Cerebellar cortex (tissue), 1 donor: ENCODE measurements at regions not wholly inside any gene's neighbourhood (a gene's known extent, or its start where the extent isn't known, plus 50 kb on each side); places are given as distances from the start of the nearest gene placed in this dataset.

Source experiments
- DNase-seq: peaks from one replicate; pipeline ENCODE4 v3.0.0-alpha.2; 2015; ENCODE audit warnings: low spot score

DNA sequence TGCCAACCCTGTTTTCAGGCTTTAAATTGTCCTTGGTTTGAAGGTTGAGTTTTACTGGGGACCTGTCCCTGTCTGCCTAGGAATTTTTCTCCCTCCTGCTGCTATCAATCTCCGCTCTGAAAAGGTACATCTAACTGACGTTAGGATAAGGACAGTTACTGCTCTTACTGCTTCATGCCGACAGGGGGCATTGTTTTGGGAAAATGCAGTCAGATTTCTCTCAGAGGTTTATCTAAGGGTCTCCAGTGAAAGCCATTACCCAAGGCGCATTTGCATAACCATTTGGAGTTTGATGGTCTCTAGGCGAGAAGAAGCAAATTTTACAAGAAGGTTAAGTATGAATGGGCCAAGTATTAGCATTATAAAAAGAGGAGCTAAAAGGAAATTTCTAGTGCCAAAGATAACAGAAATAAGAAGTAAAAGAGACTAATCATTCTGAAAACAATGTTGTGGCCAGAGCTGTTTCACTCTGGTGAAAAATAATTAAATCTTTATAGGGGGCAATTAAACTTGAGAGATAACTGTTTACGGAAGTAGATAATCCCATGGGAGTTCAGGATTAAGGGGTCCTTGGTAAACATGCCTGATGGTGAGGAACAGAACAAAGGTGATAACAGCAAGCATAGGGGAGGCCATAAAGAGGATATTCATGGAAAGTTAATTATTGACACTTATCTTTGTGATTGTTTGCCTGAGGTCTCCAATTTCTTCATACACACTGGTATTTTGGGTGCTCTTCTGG lies 605.0 kb downstream of the MTRR start:
- no peak for DNase-seq

DNA sequence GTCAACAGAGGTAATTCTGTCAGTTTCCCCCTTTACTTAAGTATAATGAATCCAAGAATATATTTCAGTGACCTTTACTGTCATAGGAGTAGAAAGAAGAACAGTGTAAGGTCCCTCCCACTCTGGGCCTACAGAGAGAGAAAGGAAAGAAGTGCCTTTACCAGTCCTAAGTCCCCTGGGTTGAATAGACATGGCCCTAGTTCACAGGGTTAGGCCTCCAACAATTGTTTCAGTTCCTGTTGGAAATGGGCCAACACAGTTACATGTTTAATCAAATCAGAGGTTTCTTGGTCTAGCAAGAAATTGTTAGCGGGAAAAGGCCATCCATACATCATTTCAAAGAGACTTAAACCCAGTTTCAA lies 605.6 kb downstream of the MTRR start:
- DNase-seq: no peak

GRCh38 chr5:8478326-8478725 lies 609.4 kb downstream of the MTRR start:
- no peak for DNase-seq

DNA sequence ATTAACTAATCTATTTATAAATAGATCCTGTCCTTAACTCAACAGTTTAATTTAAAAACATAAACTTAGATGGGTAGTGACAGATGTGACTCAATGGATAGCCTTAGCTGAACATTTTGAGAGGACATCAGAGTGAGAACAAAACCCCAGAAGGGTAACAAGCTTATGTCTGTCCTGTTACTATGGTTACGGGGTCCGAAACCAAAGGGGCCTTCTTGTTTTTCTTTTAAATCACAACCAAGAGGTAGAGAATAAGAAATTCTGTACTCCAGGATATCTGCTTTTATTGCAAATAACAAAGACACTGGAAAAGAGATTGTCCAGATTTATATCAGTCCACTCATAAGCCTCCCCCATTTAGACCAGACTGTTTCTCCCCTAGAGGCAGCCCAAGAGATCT lies 612.1 kb downstream of the MTRR start:
- DNase-seq: no peak

GRCh38 chr5:8491254-8491653 lies 622.3 kb downstream of the MTRR start:
- no peak for DNase-seq

- no peak for DNase-seq
Measured at GRCh38 chr5:8493176-8493575, 624.2 kb downstream of the MTRR start.

GRCh38 chr5:8500426-8500825 lies 631.5 kb downstream of the MTRR start:
- no peak for DNase-seq

- no peak for DNase-seq
Measured at GRCh38 chr5:8505196-8505595, 636.2 kb downstream of the MTRR start.

DNA sequence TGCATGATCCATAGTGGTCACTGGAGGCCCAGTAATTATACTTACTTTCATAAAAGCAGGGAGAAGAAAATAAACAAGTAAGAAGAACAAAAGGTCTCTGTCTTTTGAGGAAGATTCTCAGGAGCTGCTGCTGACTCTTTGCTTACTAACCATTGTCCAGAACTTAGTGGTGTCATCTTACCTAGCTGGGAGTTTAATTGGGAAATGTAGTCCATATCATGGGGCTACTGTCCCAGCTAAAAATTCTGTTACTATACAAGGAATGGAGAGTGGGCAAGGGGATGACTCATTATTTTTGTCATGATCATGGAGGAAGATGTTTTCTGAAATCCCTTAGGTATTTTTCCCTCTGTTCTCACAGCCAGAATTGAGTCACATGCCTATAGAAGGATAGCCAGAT lies 639.3 kb downstream of the MTRR start:
- DNase-seq: no peak

DNA sequence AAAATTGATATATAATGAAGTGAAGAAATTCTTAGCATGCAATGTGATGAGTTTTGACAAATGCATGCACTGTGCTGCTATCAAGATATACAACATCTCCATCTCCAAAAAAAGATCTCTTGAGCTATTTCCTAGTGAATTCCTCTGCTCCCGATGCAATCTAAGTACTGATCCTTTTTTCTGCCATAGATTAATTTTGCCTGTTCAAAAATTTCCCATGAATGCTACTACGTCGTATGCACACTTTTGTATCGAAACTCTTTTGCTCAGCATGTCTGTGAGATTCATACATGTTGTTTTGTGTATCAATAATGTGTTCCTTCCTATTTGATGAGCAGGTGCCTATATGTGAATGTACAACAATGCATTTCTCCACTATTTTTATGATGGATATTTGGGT lies 647.4 kb downstream of the MTRR start:
- DNase-seq: no peak

GRCh38 chr5:8517456-8517855 lies 648.5 kb downstream of the MTRR start:
- DNase-seq: no peak

DNA sequence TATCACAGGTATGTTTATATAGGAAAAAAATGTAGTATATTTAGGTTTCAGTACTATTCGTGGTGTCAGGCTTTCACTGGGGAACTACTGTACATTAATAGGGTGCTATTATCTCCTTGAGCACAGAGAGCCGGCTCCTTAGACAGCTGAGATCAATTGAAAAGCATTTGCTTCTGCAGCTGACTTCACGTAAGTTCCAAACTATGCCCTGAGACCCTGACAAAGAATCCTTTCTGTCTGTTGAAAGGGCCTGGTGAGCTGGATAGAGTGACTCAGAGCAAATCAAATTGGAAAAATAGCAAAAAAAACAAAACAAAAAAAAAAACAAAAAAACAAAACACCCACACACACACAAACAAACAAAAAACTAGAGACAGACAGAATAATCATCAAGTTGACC lies 652.0 kb downstream of the MTRR start:
- DNase-seq: no peak

DNA sequence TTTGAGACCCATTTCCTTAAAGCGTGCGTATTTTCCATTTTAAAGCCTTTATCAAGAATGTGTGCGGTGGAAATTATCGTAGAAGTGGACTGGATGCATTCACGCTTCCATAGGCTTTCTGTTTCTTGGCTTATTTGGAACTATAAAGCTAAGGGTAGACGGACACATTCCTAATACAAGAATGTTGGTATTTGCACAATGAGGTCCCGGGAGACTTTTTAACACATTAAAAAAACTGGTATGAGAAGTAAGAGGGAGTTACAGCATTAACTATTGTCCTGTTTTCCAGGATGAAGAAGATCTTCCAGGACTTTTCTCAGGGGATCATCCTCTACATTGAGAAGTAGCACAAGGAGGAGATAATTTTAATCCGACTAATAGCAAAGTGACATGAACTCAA lies 653.0 kb downstream of the MTRR start:
- DNase-seq: no peak

DNA sequence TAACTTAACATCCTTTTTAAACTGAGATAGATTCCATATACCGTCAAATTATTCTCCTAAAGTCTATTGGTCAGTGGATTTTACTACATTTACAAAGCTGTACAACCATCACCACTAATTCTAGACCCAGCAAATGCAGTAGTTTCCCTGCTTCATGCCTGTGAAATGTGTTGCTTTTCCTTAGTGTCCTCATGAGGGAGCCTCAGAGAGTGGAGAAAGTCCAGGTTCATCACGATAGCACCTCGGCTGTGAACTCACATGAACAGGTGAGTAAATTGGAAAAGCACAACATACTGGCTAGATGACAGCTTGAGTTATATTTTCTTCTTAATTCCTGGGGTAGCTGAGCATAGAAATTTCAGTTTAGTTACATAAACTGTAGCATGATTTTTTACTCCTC lies 653.7 kb downstream of the MTRR start:
- peak; percentile 34 for DNase-seq

- no peak for DNase-seq
Measured at GRCh38 chr5:8523501-8523900, 654.6 kb downstream of the MTRR start.

DNA sequence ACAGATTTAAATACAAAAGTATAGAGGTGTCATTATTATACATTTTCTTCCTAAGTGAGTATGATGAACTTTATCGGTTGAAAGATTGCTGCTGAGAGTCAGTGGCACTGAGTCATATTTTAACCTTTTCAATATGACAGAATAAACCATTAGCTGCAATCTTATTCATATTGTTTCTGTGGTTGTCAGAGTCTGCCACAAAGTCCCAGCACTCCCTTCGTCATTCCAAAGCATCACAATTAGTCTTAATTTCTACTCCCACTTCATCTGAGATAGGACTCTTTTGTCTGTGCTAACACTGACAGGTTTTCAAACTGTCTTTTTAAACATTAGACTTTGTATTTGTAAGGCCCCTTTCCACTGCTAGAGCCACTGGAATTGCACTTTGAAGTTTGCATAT lies 656.9 kb downstream of the MTRR start:
- DNase-seq: no peak

- no peak for DNase-seq
Measured at GRCh38 chr5:8528106-8528505, 659.2 kb downstream of the MTRR start.

DNA sequence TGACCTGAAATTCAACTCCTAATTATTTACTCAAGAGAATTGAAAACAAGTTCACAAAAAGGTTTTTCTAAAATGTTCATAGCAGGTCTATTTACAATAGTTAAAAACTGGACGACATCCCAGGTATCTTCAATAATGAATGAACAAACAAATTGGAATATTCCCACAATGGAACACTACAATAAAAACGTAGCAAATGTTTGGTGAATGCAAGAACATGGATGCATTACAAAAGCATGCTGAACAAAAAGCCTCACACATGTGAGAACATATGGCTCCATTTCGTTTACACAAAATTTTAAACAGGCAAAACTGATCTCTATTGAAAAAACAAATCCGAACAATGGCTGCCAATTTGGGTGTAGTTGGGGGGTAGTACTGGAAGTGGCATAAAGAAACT lies 669.9 kb downstream of the MTRR start:
- DNase-seq: no peak

DNA sequence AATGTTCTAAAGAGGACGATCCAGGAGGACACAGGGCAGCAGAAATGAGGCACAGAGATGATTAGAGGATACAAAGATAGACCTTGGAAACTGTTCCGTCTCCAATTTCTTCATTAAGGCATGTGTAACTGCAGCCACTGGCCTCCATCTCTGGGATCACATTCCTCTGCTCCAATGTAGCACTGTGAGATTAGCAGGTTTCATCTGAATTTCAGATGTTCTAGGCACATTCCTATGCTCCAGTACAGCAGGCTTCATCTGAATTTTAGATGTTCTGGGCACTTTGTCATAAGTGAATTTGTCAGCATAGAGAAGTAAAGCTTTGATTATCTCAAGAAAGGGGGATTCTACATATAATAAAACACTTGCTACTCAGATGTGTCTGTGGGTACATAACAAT lies 671.4 kb downstream of the MTRR start:
- DNase-seq: no peak

DNA sequence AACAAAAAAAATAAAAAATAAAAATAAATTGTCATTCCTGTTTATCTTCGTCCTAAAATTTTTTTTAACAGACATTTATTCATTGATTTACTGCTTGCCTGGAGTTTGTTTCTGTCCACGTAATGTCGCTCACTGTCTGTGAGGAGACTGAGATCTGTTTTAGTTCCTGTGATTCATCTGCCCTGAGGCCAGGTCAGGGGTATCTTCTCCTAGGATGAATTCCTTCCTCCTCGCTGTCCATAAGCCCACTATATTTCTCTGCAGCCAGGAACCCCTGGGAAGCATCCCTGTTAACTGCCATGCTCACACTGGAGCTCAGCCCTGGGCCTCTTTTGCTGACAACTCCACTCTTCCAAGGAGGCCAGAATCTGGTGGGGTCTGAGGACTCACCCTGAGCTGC lies 682.0 kb downstream of the MTRR start:
- DNase-seq: no peak

DNA sequence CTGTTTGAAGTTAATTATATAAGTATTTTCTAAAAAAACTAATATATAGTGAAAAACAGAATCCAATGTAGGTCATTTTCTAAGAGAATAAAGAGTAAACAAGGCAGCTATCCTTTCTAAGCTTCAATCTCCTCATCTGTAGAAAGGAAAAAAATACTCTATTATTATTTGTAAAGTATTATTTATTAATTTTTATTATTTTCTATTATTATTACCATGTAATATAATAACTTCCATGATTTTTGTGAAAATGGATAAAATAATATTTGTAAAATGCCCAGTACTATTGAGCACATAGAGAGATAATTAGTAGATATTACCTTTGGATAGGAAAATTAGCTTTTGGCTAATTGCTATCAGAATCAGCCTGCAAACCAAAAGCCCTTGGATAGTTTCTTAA lies 684.4 kb downstream of the MTRR start:
- DNase-seq: no peak

DNA sequence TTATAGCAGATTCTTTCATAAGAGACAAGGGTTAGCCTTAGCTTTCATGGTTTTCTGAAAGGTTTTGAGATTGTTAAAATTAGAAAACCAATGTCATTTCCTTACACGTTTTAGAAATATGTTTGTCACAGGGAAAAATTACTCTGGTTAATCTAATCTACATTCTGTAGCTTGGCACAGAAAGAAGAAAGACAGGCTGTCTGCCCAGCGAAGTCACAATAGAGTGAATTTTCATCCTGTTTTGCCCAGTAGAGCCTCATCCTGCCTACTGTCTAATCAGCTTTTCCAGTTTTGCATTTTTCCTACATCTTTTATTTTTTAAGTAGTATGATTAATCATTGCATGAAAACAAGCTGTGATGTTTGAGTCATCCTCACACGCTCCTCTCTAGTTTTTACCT lies 688.8 kb downstream of the MTRR start:
- no peak for DNase-seq

- no peak for DNase-seq
Measured at GRCh38 chr5:8560776-8561175, 691.8 kb downstream of the MTRR start.

DNA sequence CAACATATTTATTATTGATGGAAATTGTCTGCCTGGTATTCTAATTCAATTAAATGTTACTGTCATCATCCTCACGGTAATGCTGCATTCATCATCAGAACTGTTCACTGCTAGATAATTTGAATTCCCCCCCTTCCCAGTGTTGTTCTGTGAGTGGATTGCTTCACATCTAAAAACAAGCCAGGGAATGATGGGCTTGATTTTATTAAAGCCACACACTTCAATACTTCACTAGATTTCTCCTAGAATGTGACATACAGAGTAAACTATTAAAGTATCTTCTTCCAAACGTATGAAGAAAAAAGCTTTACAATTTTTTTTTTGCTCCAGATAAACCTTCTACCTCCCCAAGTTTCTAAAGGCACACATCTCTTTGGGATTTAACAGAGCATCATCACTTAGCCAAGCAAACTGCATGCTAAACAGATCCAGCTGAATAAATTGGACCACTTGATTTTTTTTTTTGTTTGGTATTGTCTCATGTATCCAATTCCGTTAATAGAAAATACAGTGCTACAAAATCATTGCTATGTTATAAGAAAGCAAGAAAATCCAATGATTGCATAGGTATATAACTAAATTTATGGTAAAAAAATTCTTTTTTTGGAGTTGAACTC lies 692.4 kb downstream of the MTRR start:
- DNase-seq: no peak
